GM21367 (cell line): ENCODE measurements at regions not wholly inside any gene's neighbourhood (a gene's known extent, or its start where the extent isn't known, plus 50 kb on each side); places are given as distances from the start of the nearest gene placed in this dataset.
"Not testable (repeated sequence)": the region's sequence is repeated elsewhere in the genome, so short reads cannot be mapped to it uniquely, and the experiment has no call there.

Experiments
- ATAC-seq: cut with Tn5 transposase; IDR thresholded peaks from one replicate; pipeline ENCODE4 v1.9.1; 2021; ENCODE audit not compliant: unreplicated experiment

DNA sequence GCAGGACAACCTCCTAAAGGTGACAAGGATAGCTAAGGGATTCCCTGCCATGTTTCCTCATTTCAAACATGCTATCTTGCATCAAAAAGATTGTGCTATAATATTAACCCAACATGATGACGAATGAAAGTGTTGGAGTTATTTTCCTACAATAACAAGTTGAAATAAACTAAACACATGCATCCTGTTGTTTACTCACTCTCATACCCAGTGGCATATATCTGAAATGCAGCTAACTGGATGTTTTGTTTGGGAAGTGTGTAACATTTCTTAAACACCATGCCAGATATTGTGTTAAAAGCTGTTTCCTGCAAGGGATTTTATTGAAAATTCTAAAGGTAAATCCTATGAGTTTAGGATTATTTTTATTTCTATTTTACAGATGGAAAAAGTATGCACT lies 139.6 kb downstream of the TFPI2 start:
- ATAC-seq, result no peak

DNA sequence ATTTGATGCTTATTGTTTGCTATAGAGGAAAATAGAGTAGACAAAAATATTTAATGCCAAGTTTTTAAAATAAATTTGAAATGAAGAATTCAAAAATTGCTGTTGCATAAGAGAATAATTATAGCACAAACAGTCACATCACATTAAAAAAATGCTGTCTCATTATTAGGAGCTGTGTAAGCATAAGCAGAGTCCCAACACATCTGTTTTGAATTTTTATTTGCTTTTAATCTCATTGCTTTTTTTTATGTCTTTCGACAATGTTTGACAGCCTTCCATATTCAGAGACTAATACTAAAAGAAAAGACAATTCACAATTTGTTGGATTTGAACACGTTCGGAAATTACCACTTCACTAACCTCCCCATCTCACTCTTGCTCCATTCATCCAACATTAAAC lies 143.5 kb downstream of the TFPI2 start:
- ATAC-seq, result no peak

- ATAC-seq, result no peak
These were observed 151.1 kb downstream of the TFPI2 start for GRCh38 chr7:93739424-93739823.

GRCh38 chr7:93737953-93738352 lies 152.6 kb downstream of the TFPI2 start:
- no peak for ATAC-seq

DNA sequence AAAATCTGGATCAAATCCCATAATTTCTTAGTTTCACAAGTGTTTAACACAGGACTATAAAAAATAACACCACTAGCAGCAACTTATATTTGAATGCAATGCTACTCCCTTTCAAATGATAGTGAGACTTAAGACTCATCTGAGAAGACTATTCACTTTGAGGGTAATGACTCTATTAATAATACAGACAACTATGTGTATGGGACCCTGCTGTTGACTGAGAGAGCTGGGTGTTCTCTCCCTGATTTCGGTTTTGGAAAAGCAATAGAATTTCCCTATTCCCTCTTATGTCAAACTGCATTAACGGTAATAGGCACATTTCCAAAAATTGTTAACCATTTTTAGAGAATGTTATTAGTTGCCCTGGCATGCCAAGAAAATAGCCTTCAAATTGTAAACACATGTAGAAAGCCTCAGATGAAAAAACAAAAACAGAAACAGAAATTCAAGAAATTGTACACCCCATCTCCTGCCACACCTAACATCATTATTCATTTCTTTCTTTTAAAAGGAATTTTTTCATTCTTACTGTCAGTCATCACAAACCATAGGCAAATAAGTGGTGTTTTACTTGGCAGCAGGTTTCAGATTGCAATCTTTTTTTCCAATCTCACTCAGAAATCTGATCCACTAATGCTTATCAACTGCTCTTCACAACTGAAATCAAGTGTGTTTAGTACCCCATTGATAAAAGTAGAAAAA lies 153.7 kb downstream of the TFPI2 start:
- ATAC-seq, result no peak

DNA sequence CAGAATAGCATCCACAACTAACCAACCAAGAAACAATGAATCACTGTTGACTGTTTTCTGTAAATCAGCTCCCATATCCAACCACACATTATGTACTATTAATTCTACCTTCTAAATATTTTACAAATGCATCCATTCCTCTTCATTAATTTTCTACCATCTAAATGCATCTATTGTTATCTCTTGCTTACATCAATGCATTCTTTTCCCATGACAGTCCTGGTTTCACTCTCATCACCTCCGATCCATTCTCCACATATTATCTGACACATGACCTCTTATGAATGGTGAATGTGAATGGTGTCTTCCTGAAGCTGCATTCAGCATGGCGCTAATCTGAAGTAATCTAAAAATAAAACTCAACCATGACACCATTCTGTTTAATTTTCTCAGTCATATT lies 153.8 kb upstream of the CALCR start:
- ATAC-seq, result no peak

GRCh38 chr7:93725954-93726353 lies 151.4 kb upstream of the CALCR start:
- ATAC-seq, result no peak

DNA sequence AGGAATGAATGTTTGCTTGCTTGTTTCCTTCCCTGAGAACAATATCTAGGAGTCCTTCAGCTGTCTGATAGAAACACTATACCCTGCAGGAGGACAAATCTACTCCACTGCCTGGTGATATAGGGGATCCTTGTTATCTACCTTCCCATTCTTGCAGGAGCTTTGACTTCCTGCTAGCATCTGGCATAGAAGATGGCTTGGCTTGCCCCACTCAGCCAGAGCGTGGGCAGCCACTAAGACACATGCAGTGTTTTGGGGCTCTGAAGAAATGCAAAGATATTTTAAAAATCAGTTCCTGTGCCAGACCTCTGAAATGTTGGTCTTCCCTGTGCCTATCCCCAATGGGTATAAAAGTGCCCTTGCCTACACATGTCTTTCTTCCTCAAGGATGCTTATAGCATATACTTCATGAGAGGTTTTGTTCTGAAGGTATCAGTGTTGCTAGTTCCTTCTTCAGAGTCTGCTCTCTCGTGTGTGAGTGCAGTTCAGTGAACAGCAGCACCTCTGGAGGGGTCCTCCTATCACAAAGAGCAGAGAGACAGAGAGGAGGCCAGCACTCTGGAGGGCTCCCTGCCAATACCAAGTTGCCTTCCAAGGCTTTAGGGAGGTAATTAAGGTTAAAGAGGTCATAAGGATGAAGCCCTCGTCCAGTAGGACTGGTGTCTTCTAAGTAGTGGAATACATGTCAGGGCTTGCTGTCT lies 149.1 kb upstream of the CALCR start:
- ATAC-seq, result no peak

- no peak for ATAC-seq
These were observed 145.6 kb upstream of the CALCR start for GRCh38 chr7:93720106-93720505.

DNA sequence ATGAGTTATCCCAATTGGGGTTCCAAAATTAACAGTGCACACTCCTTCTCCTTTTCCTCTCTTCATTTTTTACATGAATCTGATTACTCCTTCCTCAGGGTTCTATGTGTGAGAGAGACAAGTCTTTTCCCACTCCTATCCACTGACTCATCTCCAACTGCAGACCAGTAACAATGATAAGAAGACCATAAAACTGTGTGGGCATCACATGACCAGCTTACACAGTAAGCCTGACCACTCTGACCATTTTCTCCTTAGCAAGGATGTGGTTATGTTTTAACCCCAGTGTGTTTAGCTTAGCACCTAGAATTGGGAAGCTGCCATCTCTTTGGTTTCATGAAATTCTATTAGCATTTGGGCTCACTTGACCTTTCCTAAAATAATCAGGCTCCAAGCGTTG lies 145.0 kb upstream of the CALCR start:
- no peak for ATAC-seq

- ATAC-seq, result no peak
These were observed 142.8 kb upstream of the CALCR start for GRCh38 chr7:93717217-93717900.

DNA sequence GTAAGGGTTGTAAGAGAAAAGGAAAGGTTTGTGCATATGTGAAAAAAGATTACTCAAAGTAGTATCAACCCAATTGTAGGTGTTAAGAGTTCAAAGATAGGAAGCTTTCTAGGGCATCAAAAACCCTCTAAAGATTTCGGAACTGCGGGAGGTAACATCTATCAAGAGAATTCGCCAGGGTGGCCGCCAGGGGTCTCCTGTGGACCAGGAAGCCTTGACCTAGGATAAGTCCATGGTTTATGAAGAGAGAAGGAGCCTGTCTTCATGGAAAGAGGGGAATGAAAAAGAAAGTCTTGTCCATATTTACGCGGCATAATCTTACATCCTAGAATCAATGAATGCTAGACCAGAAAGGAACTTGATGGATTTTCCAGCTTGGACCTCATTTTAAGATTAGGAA lies 140.7 kb upstream of the CALCR start:
- ATAC-seq, result no peak

- ATAC-seq, result no peak
These were observed 137.4 kb upstream of the CALCR start for GRCh38 chr7:93711926-93712325.

DNA sequence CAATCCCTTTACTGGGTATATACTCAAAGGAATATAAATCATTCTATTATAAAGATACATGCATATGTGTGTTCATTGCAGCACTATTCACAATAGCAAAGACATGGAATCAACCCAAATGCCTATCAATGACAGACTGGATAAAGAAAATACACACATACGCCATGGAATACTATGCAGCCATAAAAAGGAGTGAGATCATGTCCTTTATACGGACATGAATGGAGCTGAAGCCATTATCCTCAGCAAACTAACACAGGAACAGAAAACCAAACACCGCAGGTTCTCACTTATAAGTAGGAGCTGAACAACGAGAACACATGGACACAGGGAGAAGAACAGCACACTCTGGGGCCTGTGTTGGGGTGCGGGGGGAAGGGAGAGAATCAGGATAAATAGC lies 133.7 kb upstream of the CALCR start:
- not testable (repeated sequence) for ATAC-seq

GRCh38 chr7:93707249-93707648 lies 132.7 kb upstream of the CALCR start:
- ATAC-seq, result no peak

DNA sequence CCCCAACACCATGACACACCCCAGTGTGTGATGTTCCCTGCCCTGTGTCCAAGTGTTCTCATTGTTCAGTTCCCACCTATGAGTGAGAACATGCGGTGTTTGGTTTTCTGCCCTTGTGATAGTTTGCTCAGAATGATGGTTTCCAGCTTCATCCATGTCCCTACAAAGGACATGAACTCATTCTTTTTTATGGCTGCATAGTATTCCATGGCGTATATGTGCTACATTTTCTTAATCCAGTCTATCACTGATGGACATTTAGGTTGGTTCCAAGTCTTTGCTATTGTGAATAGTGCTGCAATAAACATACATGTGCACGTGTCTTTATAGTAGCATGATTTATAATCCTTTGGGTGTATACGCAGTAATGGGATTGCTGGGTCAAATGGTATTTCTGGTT lies 131.6 kb upstream of the CALCR start:
- not testable (repeated sequence) for ATAC-seq

DNA sequence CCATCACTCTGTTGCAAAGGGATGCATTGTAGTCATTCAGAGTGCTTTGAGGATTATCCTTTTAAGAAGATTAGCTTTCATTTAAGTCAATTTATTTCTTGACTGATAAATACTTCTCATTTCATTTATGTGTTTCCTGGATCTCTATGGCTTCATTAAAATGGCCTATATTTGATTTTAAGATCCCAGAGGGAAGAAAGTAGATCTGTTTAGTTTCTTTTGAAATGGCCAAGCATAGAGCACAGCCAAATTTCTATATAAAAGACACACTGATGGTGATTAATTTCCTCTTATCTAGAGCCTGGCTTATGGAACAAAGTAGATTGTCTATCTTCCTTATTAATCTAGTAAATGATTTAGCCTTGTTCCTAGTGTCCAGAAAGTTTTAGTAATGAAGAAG lies 129.7 kb upstream of the CALCR start:
- ATAC-seq, result no peak

- ATAC-seq, result no peak
These were observed 123.4 kb upstream of the CALCR start for GRCh38 chr7:93697901-93698300.

- no peak for ATAC-seq
These were observed 119.3 kb upstream of the CALCR start for GRCh38 chr7:93693796-93694195.

- ATAC-seq, result no peak
These were observed 115.5 kb upstream of the CALCR start for GRCh38 chr7:93690021-93690420.

DNA sequence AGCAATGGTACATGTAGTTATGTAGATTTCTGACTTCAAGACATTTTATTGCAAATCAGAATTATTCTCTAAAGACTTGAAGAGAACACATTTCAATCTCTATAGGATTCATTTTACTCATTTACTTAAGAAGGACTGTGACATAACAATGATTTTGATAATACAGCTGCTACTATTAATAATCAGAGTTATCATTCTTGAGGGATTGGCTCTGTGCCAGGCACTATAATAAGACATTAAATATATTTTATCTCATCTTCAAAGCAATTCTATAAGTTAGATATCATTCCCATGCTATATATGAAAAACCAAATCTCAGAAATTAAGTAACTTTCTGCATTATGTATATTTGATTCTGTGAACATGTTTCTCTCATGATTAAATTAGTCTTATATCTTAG lies 103.7 kb upstream of the CALCR start:
- ATAC-seq, result no peak

DNA sequence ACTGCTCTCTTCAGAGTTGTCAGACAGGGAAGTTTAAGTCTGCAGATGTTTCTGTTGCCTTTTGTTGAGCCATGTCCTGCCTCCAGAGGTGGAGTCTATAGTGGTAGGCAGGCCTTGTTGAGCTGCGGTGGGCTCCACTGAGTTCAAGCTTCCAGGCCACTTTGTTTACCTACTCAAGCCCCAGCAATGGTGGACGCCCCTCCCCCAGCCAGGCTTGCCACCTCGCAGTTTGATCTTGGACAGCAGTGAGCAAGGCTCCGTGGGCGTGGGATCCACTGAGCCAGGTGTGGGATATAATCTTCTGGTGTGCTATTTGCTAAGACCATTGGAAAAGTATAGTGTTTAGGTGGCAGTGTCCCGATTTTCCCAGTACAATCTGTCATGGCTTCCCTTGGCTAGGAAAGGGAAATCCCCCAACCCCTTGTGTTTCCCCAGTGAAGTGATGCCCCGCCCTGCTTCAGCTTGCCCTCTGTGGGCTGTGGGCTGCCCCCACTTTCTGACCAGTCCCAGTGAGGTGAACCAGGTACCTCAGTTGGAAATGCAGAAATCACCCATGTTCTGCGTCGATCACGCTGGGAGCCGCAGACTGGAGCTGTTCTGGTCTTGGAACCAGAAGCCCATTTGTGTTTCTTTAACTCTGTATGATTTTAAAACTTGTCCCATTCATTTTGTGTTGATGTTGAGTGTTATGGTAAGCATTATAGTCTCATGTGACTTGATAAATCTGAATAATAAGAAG lies 89.2 kb upstream of the CALCR start:
- no peak for ATAC-seq
